ENCODE measurements at regions not wholly inside any gene's neighbourhood (a gene's known extent, or its start where the extent isn't known, plus 50 kb on each side); places are given as distances from the start of the nearest gene placed in this dataset.
"Not testable (repeated sequence)": the region's sequence is repeated elsewhere in the genome, so short reads cannot be mapped to it uniquely, and the experiment has no call there.

DNA sequence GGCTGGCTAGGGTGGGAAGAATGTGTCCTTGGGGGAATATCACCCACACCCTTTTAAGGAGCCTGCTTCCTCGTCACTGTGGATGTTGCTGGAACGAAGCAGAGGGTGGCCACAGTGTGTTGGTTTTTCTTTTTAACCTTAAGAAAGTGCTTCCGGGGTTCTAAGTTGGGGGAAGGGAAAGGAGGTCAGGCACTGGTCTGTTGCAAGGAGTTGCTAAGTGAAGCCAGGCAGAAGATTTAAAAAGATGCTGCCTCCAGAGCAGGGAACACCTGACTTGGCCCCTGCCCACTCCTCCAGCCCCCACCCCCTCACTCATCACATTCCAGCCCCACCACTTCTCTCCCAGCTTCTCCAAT, 213.1 kb downstream of the EMX2 start:
- DNase-seq, result no peak

DNA sequence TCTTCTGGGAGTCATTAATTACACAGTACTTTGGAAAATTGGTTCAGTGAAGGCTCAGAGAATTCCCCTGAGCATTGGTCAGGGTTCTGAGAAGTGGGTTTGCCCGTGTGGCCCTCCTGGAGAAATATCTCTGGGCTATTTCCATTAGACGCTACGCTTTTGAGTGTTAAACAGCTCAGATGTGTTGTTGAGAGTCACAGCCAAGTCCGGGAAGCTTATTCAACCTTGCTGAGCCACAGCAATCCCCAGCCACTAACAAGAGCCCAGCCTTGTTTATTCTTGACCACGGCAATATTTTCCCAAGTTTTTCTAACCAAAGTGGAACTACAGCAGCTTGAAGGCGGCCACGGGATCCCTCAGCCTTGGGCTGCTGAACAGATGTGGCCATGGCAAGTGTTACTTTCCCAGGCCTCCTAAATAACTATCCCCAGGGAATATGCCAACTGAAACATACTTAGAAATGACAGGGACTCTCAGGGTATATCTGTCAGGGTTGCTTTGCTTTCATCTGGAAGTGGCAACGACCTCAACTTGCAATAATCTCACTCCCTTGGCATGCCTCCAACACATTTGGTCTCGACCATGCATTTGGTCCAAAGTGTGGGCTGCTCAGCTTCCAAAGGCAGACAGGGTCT, 214.7 kb downstream of the EMX2 start:
- no peak for DNase-seq

DNA sequence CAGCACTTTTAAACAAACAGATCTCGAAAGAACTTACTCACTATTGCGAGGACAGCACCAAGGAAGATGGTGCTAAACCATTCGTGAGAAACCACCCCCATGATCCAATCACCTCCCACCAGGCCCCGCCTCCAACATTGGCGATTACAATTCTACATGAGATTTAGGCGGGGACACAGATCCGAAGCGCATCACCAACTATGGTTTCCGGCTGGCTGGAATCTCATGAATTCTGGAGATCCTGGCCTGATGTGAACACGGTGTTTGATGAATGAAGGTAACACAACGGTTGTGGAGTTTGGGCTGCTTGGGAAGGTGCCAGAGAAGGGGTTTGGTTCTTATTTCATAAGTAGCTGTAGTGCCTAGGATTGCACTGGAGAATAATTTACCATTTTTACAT, 216.7 kb downstream of the EMX2 start:
- no peak for DNase-seq

DNA sequence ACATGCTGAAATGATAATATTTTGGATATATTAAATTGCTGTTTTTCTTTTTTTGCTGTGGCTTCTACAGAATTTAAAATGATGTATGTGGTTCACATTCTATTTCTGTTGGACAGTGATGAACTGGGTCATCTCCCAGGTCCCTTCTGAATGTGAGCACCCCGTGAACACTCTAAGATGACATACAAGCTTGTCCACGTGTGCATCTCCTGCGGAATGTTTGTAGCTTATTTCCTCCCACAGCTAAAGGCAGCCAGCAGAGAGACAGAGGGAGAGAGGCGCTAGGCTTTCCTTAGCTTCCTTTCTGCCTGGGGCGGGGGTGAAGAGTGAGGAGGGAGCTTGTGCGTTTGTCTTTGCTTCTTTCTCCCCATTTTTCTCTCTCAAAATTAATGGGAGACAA, 219.1 kb downstream of the EMX2 start:
- DNase-seq, result no peak

DNA sequence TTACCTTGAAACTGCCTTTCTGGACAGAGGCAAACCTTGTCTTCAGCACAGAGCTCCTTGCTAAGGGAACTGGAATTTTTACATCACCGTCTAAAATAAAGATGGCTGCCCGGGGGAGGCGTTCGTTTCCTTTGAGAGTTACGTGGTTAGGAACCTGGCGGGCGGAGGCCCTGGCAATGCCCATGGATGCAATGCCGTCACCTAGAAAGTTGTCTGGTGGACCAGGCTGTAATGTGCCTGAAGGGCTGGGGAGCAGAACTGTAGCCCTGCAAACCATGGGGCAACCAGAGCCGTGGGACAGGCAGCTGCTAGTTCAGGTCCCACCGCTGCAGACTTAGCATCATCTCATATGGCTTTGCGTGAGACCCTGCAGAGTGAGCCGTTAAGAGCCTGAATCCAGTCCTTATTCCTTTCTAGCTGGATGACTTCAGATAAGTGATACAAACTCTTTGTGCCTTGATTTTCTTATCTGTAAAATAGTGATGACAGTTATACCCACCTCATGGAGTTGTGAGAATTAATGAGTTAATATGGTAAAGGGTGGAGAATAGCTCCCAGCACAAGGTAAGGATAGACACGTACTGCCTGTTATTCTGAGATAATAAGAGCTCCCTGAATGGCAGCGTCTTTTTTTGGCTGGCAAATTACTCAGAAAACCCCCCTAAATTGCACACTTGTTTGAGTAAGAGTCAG, 219.7 kb downstream of the EMX2 start:
- DNase-seq, result no peak

DNA sequence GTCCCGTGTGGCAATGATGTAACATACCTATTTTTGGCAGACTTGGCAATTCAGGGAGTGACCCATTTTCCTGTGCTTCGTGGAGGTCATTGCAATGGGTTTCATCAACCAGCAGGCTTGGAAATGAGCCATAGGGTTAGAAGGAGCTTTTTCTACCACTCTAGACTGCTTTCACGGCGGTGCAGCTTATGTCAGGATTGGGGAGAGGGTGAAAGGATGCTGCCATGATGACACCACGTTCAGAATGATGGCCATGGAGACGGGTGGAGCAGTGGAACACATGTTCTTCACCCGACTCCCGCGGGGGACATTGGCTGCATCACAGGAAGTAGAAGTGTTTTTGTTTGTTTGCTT, 220.2 kb downstream of the EMX2 start:
- DNase-seq, result no peak

DNA sequence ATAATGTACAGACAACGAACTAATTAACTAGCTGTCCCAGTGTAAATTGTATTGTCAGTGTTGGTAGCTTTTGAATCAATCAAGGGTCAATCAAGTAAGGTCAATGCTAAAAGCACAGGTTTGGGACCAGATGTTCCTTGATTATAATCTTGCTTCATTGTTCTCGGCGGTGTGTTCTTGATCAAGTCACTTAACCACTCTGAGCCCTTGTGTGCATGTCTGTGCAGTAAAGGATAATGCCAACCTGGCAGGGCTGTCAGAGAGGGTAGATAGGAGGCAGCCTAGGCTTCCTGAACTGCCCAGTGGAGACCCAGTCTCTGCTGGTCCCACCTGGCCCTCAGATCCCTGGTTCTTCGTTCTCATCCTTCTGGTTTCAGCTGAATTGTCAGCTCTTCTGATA, 221.0 kb downstream of the EMX2 start:
- no peak for DNase-seq

DNA sequence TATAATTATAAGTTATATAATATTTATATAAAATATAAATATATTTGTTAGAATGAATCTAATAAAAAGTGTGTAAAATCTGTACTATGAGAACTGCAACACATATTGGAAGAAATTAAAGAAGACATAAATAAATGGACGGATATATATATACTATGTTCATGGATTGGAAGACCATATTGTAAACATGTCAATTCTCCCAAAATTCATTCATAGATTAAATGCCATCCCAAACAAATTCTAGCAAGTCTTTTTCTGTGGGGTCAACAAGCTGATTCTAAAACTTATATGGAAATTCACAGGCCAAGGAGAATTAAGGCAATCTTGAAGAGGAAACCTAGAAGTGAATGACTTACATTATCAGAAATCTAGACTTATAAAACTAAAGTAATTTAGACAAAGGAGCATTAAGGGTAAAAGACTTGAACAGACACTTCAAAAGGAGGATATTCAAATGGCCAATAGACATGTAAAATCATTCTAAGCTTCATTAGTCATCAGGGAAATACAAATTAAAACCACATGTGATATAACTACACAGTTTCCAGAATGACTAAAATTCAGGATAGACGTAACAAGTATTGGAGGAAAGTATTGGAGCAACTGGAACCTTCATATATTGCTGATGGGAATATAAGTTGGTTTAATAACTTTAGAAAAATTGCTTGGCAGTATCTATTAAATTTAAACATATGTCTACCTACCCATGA, 225.9 kb downstream of the EMX2 start:
- no peak for DNase-seq

DNA sequence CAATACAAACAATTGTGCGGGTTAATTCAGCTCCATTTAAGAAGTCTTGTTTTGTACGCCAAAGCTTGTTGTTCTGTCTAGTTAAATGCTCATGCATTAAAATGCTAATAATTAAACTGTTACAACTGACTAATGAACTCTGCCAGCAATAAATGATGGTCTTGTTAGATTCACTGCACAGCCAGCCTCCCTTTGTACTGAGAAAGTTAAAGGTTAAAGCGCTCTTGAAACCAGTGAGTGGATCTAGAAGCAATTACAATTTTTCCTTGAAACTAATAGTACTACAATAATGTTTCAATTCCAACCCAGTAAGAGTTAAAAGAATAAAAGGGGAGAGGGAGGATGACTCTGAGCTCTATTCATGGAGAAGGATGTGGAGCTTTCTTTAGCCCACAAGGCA, 233.0 kb downstream of the EMX2 start:
- DNase-seq, result no peak

DNA sequence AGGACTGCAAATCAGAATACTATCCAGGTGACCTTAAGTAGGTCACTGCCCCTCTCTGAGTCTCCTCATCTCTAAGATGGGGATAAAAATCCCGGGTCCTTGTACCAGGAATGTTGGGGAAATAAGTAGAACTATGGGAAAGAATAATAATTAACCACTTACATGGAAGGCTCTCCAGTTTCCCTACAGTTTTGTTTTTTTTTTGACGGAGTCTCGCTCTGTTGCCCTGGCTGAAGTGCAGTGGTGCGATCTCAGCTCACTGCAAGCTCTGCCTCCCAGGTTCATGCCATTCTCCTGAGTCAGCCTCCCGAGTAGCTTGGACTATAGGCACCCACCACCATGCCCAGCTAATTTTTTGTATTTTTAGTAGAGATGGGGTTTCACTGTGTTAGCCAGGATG, 234.7 kb downstream of the EMX2 start:
- not testable (repeated sequence) for DNase-seq

DNA sequence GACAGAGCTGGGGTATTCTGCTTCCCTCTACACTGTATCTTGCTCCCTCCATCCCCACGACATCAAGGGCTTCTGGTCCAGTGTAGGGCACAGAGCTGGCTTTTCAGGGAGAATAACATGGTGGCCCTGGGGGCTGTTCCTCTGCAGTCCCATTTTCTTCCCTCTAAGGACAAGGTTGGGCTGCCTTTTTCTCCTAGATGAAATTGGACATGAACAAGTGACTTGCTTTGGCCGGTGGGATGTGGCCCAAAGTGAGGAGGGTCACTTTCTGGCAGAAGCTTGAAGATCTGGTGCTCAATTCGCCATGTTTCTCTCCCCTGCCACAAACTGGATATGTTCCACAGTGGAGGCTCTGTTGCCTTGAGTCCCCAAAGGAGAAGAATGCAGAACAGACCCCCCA, 235.7 kb downstream of the EMX2 start:
- DNase-seq, result no peak

DNA sequence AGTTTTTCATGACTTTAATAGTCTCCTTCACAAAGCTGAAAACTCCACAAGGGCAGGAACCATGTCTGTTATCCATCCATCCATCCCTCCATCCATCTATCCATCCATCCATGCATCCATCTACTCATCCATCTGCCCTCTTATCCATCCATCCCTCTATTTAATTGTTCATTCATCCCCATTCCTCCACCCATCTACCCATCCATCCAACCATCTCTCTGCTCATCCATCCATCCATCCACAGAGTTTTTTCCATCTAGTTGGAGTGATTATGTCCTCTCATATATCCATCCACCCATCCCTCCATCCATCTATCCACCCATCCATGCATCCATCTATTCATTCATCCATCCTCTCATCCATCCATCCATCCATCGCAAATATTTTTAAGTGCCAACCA, 237.9 kb downstream of the EMX2 start:
- DNase-seq, result no peak

DNA sequence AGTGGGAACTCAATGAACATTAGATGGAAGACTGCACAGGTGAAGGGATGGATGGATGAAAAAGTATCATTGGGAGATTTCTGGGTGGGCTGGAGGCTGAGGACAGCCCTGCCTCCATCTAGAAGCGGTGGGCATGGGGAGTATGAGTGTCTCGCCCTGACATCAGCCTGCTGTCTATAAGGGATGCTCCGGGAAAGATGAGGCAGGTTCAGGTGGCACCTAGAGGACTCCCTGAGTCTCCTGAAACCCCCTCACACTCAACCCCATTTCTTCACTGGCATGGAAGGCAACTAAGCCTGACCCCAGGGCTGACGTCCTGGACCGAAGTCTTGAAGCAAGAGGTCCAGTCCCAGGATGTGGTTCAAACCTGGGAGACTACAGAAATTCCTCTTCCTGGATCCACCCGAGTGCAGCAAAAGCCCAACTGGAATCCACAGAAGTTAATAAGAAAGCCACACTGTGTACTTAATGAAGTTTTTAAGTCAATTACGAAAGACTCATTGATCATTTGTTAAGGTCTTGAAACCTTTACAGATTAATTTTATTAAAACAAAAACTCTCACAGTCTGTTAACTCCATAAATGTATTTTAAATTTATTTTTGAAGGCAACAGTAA, 238.8 kb downstream of the EMX2 start:
- DNase-seq, result no peak

DNA sequence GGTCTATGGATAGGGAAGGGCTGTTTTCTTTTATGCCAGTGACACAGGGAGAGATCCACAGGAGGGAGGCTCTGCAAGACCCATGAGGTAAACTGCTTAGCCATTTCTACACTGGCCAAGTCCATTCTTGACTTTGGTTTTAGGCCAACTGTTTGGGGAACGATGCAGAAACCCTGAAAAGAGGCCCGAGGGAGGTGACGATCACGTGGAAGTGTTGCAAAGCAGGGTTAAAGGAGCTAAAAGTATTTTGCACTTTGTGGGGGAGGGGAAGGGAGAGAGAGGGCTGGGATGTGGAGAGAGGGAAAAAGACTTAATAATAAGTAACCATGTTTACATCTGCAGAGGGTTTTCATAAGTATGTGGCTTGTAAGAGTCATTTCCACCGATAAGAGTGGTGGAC, 239.7 kb downstream of the EMX2 start:
- no peak for DNase-seq

DNA sequence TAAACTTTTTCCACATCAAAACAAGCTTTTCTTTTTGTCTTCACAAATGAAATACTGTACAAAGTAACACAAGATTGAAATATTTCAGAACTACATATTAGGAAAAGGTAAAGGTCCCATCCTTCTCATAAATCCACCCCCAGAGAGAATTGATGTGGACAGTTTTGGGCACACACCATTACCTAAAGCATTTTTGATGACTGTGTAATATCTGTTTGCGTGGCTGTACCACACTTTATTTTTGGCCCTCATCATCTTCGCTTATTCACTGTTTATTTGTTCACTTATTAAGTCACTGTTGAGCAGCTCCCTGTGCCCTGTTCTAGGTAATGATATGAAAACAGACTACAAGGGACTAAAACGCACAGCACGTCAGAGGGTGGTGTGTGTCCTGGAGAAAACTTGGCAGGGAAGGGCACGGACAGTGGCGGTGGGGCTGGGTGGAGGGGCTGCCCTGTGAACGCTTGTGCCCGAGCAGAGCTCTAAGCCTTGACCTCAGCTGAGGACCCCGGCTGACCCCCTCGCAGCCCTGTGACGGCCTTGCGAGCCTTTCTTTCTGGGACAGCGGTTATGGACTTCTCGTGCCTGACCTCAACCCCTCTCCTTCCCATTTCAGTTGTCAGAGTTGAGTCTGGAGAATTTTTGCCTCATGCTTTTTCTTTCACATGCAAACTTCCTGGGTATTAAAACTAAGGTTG, 241.3 kb downstream of the EMX2 start:
- DNase-seq, result no peak

DNA sequence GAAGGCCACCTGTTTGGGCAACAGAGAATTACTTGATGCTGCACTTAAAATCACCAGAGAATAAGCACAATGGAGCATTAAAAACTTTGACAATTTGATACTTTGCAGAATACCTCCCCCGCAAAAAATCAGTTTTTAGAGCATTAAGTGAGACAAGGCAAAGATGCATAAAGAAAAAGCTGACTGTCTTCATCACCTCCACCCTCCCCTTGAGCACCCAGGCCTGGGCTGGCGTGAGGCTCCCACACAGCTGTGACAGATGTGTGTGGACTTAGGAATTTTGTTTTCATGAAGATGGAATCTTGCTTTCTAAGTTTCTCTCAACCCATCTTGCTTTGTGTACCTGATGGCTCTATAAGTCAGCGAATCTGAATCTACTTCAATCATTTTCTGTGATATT, 242.2 kb downstream of the EMX2 start:
- DNase-seq, result no peak

DNA sequence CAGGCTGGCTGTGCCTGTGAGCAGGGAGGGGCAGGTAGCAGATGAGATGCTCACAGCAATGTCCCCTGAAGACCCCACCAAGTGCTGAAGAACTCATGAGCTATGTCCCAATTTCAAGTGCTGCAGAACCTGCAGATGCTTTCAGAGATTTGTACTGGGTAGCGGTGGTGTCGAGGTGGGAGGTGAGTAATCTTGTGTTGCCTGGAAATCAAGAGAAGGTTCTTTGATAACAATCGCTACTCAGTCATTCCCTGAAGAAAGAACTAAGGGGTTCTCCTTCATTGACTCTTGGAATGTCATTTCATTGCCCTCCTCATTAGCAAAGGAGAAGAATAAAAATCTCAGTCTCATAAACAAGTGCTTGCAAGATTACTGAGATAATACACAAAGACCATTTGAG, 246.4 kb downstream of the EMX2 start:
- no peak for DNase-seq

DNA sequence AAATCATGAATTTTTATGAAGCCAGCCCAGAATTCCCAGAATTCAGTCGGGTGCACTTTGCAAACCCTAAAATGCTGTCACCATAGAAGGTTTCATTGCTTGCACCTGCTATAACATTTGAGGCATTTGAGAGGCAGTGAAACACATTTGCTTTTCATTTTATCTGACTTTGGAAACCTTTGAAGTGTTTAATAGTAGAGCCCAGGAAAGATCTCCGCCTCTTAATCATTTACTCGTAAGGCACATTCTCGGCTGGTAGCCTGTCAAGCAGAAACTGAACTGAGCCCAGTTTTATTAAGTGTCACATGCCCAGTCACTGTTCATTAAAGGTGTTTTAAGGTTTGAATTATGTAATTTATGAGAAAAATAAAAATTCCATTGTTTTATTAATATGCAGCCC, 247.6 kb downstream of the EMX2 start:
- no peak for DNase-seq

DNA sequence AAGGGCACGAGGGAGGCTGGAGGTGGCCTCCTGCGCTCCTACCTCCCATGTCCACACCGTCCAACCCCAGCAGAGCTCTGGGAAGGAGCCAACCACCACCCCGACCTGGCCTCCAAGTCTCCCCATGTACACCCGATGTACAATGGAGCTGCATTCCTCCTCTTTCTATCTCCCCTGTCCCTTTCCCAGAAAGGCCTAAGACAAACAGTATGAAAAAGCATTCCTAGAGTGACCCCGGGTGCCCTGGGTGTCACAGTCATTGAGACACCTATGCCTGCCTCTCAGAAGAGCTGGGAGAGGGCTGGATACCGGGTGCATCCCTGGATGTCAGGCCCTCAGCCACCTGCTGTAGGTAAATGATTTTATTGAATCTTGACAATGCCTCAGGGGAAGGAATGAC, 248.1 kb downstream of the EMX2 start:
- no peak for DNase-seq

DNA sequence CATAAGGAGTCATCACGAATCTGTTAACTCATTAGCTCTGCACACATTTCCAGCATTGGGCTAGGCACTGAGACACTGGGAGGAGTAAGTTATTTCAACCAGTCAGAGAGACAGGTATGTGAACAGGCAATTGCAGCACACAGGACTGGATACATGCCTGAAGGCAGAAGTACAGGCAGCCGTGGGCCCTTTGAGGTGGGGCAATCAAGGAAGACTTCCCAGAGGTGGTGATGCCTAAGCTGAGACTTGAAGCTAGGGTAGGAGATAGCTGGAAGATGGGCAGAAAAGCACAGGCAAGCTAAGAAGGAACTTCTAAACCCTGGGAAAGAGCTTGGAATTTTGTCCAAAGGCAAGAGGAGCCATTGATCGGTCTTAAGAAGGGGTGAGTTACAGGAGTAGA, 249.7 kb downstream of the EMX2 start:
- DNase-seq, result no peak

DNA sequence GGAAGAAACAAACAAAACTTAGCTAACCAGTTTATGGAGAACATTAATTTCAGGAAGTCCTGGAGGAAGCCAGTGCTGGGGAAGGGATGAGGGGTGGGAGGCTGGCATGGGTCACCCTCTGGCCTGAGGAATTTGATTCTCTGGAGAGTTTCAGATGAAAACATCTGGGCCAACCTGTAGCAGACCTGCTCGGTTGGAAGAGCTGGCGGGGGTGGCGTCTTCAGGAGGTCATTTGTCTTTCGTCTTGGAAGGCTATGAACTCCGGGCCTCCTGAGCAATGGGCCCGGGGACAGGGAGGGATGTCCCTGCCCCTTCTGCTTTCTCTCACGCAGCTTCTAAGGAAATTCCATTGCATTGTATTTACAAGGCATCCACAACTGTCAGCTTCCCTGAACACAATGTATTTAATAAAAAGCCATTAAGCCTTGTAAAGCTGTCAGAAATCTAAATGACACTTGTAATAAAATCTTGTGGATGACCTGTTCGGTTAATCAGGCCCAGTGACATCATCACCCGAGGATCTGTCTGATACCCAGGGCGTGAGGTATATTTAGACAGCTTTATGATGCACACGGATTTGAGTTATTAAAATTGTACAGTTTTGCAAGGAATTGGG, 250.5 kb downstream of the RAB11FIP2 start:
- no peak for DNase-seq

DNA sequence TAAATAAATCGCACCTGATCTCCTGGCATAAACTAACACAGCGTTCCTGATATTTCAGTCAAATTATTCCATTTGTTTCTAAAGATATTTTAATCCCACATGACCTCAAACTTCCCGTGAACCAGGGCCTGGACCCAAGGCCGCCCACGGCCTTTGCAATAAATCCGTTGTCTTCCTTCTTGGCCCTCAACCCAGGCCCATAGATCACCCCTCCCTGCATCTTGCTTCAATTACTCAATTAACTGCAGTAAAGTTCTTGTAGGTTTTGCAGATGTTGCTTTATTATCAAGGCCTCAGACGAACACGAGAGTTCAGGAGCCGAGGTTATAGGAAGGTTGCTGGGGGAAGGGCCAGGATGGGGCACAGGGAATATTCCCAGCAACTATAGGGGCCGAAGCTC, 249.4 kb downstream of the RAB11FIP2 start:
- DNase-seq, result no peak

DNA sequence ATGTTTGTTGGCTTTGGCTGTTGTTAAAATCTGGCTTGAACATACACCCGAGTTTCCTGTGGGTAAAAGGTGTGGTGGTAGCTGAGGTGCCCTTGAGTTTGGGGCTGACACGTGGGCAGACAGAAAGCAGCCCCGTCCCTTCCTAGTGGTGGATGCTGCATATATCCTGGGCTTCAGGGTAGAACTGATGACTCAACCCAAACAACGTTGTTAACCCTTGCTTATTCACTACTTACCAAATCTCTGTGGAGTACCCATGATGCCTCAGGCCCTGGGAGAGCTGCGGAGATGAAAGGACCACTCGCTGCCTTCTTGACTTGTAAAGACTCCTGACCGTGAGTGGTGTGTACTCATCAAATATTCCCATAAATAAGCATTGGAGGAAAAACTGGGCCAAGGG, 245.1 kb downstream of the RAB11FIP2 start:
- DNase-seq, result no peak

Measured in activated CD8-positive, alpha-beta memory T cell treated with anti-CD3 and anti-CD28 coated beads for 24 hours (primary cell).